Activated T-helper 1 cell treated with anti-CD3 and anti-CD28 coated beads, Interleukin-12 subunit alpha, Interleukin-12 subunit beta, Interleukin-2, Interleukin-4 antibody, amounts not matched to agents 30 ng/mL and 10 ng/mL and 1 ng/mL, durations not matched to agents 14 hours and 24 hours and 36 hours (primary cell): ENCODE measurements at regions not wholly inside any gene's neighbourhood (a gene's known extent, or its start where the extent isn't known, plus 50 kb on each side); places are given as distances from the start of the nearest gene placed in this dataset.

Experiments used
- DNase-seq: peaks from one replicate; pipeline ENCODE4 v3.0.0; 2021; ENCODE audit warnings: low spot score
- H3K27ac Mint-ChIP-seq: one replicate; pipeline ENCODE4 v1.8.0; 2021; ENCODE audit warnings: mild to moderate bottlenecking, mixed read lengths
- H3K27me3 Mint-ChIP-seq: one replicate; pipeline ENCODE4 v1.8.0; 2022; ENCODE audit warnings: mild to moderate bottlenecking, moderate library complexity, mixed read lengths; ENCODE audit not compliant: insufficient read depth
- H3K36me3 Mint-ChIP-seq: one replicate; pipeline ENCODE4 v1.8.0; 2021; ENCODE audit warnings: low read depth, mixed read lengths
- H3K4me1 Mint-ChIP-seq: one replicate; pipeline ENCODE4 v1.8.0; 2021; ENCODE audit warnings: low read depth, mixed read lengths
- H3K4me3 Mint-ChIP-seq: one replicate; pipeline ENCODE4 v1.8.0; 2021; ENCODE audit warnings: mild to moderate bottlenecking, moderate library complexity, mixed read lengths
- H3K9me3 Mint-ChIP-seq: one replicate; pipeline ENCODE4 v1.8.0; 2021; ENCODE audit warnings: mixed read lengths
- intact Hi-C: fragments of 100-400 bp; cut with micrococcal nuclease; formaldehyde crosslinking; loops from one replicate; pipeline ENCODE4 v1.15.1; 2024

GRCh38 chr1:98088381-98088780 is 167.5 kb upstream of the DPYD start:
- DNase-seq: no peak
- H3K27me3 Mint-ChIP-seq: no peaks in the 10 kb centered on the region

GRCh38 chr1:98086796-98087441 is 166.1 kb upstream of the DPYD start:
- no peaks in the 10 kb centered on the region for H3K36me3 Mint-ChIP-seq
- H3K27ac Mint-ChIP-seq: no peak overlapping the region
- no peaks in the 10 kb centered on the region for H3K4me1 Mint-ChIP-seq
- no peak for DNase-seq
- no peak overlapping the region for H3K4me3 Mint-ChIP-seq
- no peaks in the 10 kb centered on the region for H3K9me3 Mint-ChIP-seq
- intact Hi-C loops: no loop called here
- H3K27me3 Mint-ChIP-seq: no peaks in the 10 kb centered on the region

More at GRCh38 chr1:98088381-98088780, 167.5 kb upstream of the DPYD start:
- intact Hi-C loops: no loop called here
- H3K36me3 Mint-ChIP-seq: no peaks in the 10 kb centered on the region
- H3K4me1 Mint-ChIP-seq: no peaks in the 10 kb centered on the region
- no peaks in the 10 kb centered on the region for H3K9me3 Mint-ChIP-seq
- no peak overlapping the region for H3K4me3 Mint-ChIP-seq
- no peak overlapping the region for H3K27ac Mint-ChIP-seq

GRCh38 chr1:98086156-98086555 is 165.3 kb upstream of the DPYD start:
- no peaks in the 10 kb centered on the region for H3K27me3 Mint-ChIP-seq
- no peak overlapping the region for H3K4me3 Mint-ChIP-seq
- DNase-seq: no peak
- intact Hi-C loops: no loop called here
- H3K27ac Mint-ChIP-seq: no peak overlapping the region
- no peaks in the 10 kb centered on the region for H3K9me3 Mint-ChIP-seq
- no peaks in the 10 kb centered on the region for H3K36me3 Mint-ChIP-seq
- no peaks in the 10 kb centered on the region for H3K4me1 Mint-ChIP-seq

GRCh38 chr1:98084188-98084587 is 163.4 kb upstream of the DPYD start:
- no peak overlapping the region for H3K4me3 Mint-ChIP-seq

GRCh38 chr1:98081944-98082343 is 161.1 kb upstream of the DPYD start:
- H3K9me3 Mint-ChIP-seq: no peaks in the 10 kb centered on the region
- H3K27ac Mint-ChIP-seq: no peak overlapping the region
- peaks cover 3% of the 10 kb centered on the region for H3K27me3 Mint-ChIP-seq
- no peaks in the 10 kb centered on the region for H3K36me3 Mint-ChIP-seq
- no peak for DNase-seq
- H3K4me1 Mint-ChIP-seq: no peaks in the 10 kb centered on the region
- intact Hi-C loops: no loop called here
- H3K4me3 Mint-ChIP-seq: no peak overlapping the region

More at GRCh38 chr1:98084188-98084587, 163.4 kb upstream of the DPYD start:
- Mint-ChIP-seq H3K36me3 (no peaks in the 10 kb centered on the region), H3K27me3 (no peaks in the 10 kb centered on the region), H3K27ac (no peak overlapping the region), H3K9me3 (no peaks in the 10 kb centered on the region), H3K4me1 (no peaks in the 10 kb centered on the region)
- no peak for DNase-seq
- intact Hi-C loops: no loop called here

- Mint-ChIP-seq H3K4me1 (no peaks in the 10 kb centered on the region), H3K4me3 (no peak overlapping the region), H3K9me3 (no peaks in the 10 kb centered on the region), H3K36me3 (no peaks in the 10 kb centered on the region), H3K27me3 (peaks cover 3% of the 10 kb centered on the region), H3K27ac (no peak overlapping the region)
- intact Hi-C loops: no loop called here
- DNase-seq: no peak
Measured at GRCh38 chr1:98078596-98078995, 157.8 kb upstream of the DPYD start.

GRCh38 chr1:98077691-98078090 is 156.9 kb upstream of the DPYD start:
- Mint-ChIP-seq H3K27ac (no peak overlapping the region), H3K27me3 (peaks cover 3% of the 10 kb centered on the region), H3K36me3 (no peaks in the 10 kb centered on the region), H3K4me3 (no peak overlapping the region), H3K4me1 (no peaks in the 10 kb centered on the region), H3K9me3 (no peaks in the 10 kb centered on the region)
- no peak for DNase-seq
- intact Hi-C loops: no loop called here

- Mint-ChIP-seq H3K4me1 (no peaks in the 10 kb centered on the region), H3K36me3 (no peaks in the 10 kb centered on the region), H3K9me3 (no peaks in the 10 kb centered on the region), H3K4me3 (no peak overlapping the region), H3K27me3 (peaks cover 3% of the 10 kb centered on the region), H3K27ac (no peak overlapping the region)
- intact Hi-C loops: no loop called here
- DNase-seq: no peak
Measured at GRCh38 chr1:98075626-98076025, 154.8 kb upstream of the DPYD start.

- no peak overlapping the region for H3K4me3 Mint-ChIP-seq
Measured at GRCh38 chr1:98073823-98074222, 153.0 kb upstream of the DPYD start.

GRCh38 chr1:98073106-98073505 is 152.3 kb upstream of the DPYD start:
- intact Hi-C loops: no loop called here
- Mint-ChIP-seq H3K27me3 (no peaks in the 10 kb centered on the region), H3K27ac (no peak overlapping the region), H3K4me1 (no peaks in the 10 kb centered on the region), H3K9me3 (no peaks in the 10 kb centered on the region), H3K36me3 (no peaks in the 10 kb centered on the region), H3K4me3 (no peak overlapping the region)
- DNase-seq: no peak

More at GRCh38 chr1:98073823-98074222, 153.0 kb upstream of the DPYD start:
- Mint-ChIP-seq H3K27ac (no peak overlapping the region), H3K36me3 (no peaks in the 10 kb centered on the region), H3K27me3 (peaks cover 3% of the 10 kb centered on the region), H3K9me3 (no peaks in the 10 kb centered on the region), H3K4me1 (no peaks in the 10 kb centered on the region)
- intact Hi-C loops: no loop called here
- no peak for DNase-seq

GRCh38 chr1:98072047-98072446 is 151.2 kb upstream of the DPYD start:
- Mint-ChIP-seq H3K9me3 (no peaks in the 10 kb centered on the region), H3K4me3 (no peak overlapping the region)
- intact Hi-C loops: no loop called here

GRCh38 chr1:98068016-98068415 is 147.2 kb upstream of the DPYD start:
- Mint-ChIP-seq H3K9me3 (no peaks in the 10 kb centered on the region), H3K4me3 (no peak overlapping the region), H3K36me3 (no peaks in the 10 kb centered on the region), H3K4me1 (no peaks in the 10 kb centered on the region), H3K27ac (no peak overlapping the region), H3K27me3 (peaks cover 6% of the 10 kb centered on the region)
- no peak for DNase-seq
- intact Hi-C loops: no loop called here

More at GRCh38 chr1:98072047-98072446, 151.2 kb upstream of the DPYD start:
- H3K36me3 Mint-ChIP-seq: no peaks in the 10 kb centered on the region
- H3K4me1 Mint-ChIP-seq: no peaks in the 10 kb centered on the region
- DNase-seq: no peak
- no peaks in the 10 kb centered on the region for H3K27me3 Mint-ChIP-seq
- no peak overlapping the region for H3K27ac Mint-ChIP-seq

GRCh38 chr1:98066911-98067310 is 146.1 kb upstream of the DPYD start:
- Mint-ChIP-seq H3K36me3 (no peaks in the 10 kb centered on the region), H3K4me1 (no peaks in the 10 kb centered on the region)
- intact Hi-C loops: no loop called here

GRCh38 chr1:98059620-98060019 is 138.8 kb upstream of the DPYD start:
- Mint-ChIP-seq H3K27me3 (peaks cover 16% of the 10 kb centered on the region), H3K36me3 (no peaks in the 10 kb centered on the region), H3K9me3 (no peaks in the 10 kb centered on the region), H3K4me3 (no peak overlapping the region), H3K4me1 (peaks cover 2% of the 10 kb centered on the region), H3K27ac (no peak overlapping the region)
- intact Hi-C loops: no loop called here
- no peak for DNase-seq

More at GRCh38 chr1:98066911-98067310, 146.1 kb upstream of the DPYD start:
- H3K4me3 Mint-ChIP-seq: no peak overlapping the region
- DNase-seq: no peak
- H3K27me3 Mint-ChIP-seq: peaks cover 6% of the 10 kb centered on the region
- H3K27ac Mint-ChIP-seq: no peak overlapping the region
- H3K9me3 Mint-ChIP-seq: no peaks in the 10 kb centered on the region
